ENCODE measurements at regions not wholly inside any gene's neighbourhood (a gene's known extent, or its start where the extent isn't known, plus 50 kb on each side); places are given as distances from the start of the nearest gene placed in this dataset.

GRCh38 chr13:105817498-105817897, 718.0 kb downstream of the EFNB2 start:
- no peak for DNase-seq

- DNase-seq = no peak
Observed at GRCh38 chr13:105816994-105817393, 718.5 kb downstream of the EFNB2 start.

- DNase-seq = no peak
Observed at GRCh38 chr13:105814902-105815250, 720.6 kb downstream of the EFNB2 start.

GRCh38 chr13:105814219-105814901, 721.1 kb downstream of the EFNB2 start:
- no peak for DNase-seq

- DNase-seq = no peak
Observed at GRCh38 chr13:105806628-105806920, 728.9 kb downstream of the EFNB2 start.

- no peak for DNase-seq
Observed at GRCh38 chr13:105805892-105806627, 729.4 kb downstream of the EFNB2 start.

- no peak for DNase-seq
Observed at GRCh38 chr13:105804561-105805190, 730.8 kb downstream of the EFNB2 start.

GRCh38 chr13:105799155-105799554, 736.3 kb downstream of the EFNB2 start:
- no peak for DNase-seq

GRCh38 chr13:105798541-105798940, 736.9 kb downstream of the EFNB2 start:
- no peak for DNase-seq

GRCh38 chr13:105796081-105796480, 739.4 kb downstream of the EFNB2 start:
- no peak for DNase-seq

GRCh38 chr13:105790923-105791322, 744.5 kb downstream of the EFNB2 start:
- DNase-seq = no peak

- DNase-seq = no peak
Observed at GRCh38 chr13:105788530-105788929, 746.9 kb downstream of the EFNB2 start.

GRCh38 chr13:105787632-105788031, 747.8 kb downstream of the EFNB2 start:
- DNase-seq = no peak

GRCh38 chr13:105785436-105785835, 750.0 kb downstream of the EFNB2 start:
- DNase-seq = no peak

GRCh38 chr13:105783261-105783660, 752.2 kb downstream of the EFNB2 start:
- DNase-seq = no peak

- no peak for DNase-seq
Observed at GRCh38 chr13:105778196-105778595, 757.3 kb downstream of the EFNB2 start.

- no peak for DNase-seq
Observed at GRCh38 chr13:105774739-105775460, 760.6 kb downstream of the EFNB2 start.

- no peak for DNase-seq
Observed at GRCh38 chr13:105773863-105774538, 761.5 kb downstream of the EFNB2 start.

GRCh38 chr13:105773241-105773640, 762.2 kb downstream of the EFNB2 start:
- DNase-seq = no peak

- DNase-seq = no peak
Observed at GRCh38 chr13:105764486-105764885, 771.0 kb downstream of the EFNB2 start.

GRCh38 chr13:105763851-105764250, 771.6 kb downstream of the EFNB2 start:
- no peak for DNase-seq

- no peak for DNase-seq
Observed at GRCh38 chr13:105762096-105762495, 773.4 kb downstream of the EFNB2 start.
